Keratinocyte (primary cell): ENCODE measurements at regions not wholly inside any gene's neighbourhood (a gene's known extent, or its start where the extent isn't known, plus 50 kb on each side); places are given as distances from the start of the nearest gene placed in this dataset.

Experiments
- CTCF ChIP-seq, 3 experiments: IDR thresholded peaks in 1 of 3; conservative IDR thresholded peaks in 1 of 3; optimal IDR thresholded peaks in 1 of 3; 2 replicates in 2 of 3; 3 replicates in 1 of 3; pipeline versions ENCODE3 to v1.5.1; 2011; ENCODE audit warnings: low read length in 3 of 3, mild to moderate bottlenecking in 3 of 3, moderate library complexity in 2 of 3, control low read depth in 1 of 3, inconsistent platforms in 1 of 3; ENCODE audit not compliant: insufficient read depth in 2 of 3; ENCODE audit errors: extremely low read depth in 1 of 3
- EZH2 ChIP-seq: IDR thresholded peaks from one replicate; pipeline ENCODE4 v1.6.1; 2012; ENCODE audit warnings: inconsistent platforms, mild to moderate bottlenecking, low read length, moderate library complexity

- TF ChIP-seq CTCF (optimal IDR thresholded peaks at IDR 0.05 in 1 of 3, IDR thresholded peaks at IDR 0.05 in 1 of 3, conservative IDR thresholded peaks at IDR 0.05 in 1 of 3; ENCODE audit: extremely low read depth in 1 of 3, insufficient read depth in 2 of 3, low read length in 3 of 3) (no peak), EZH2 (no peak)
Observed at GRCh38 chr3:177946497-177946896, 589.7 kb upstream of the KCNMB2 start.
